Tibial artery (tissue), 4 donors: ENCODE measurements at regions not wholly inside any gene's neighbourhood (a gene's known extent, or its start where the extent isn't known, plus 50 kb on each side); places are given as distances from the start of the nearest gene placed in this dataset.

Source experiments
- DNase-seq, 2 donors: peaks; one replicate each; pipeline ENCODE4 v3.0.0-alpha.2; 2019
- H3K27ac ChIP-seq, 2 donors: fragments of 200-600 bp; sonication (generic) in 1 of 2; 1 replicate in 1 of 2; 2 replicates in 1 of 2; pipeline ENCODE4 v1.5.1; 2018 to 2019; ENCODE audit warnings: mild to moderate bottlenecking in 1 of 2
- H3K27me3 ChIP-seq, 2 donors: fragments of 200-600 bp; sonication (generic) in 1 of 2; one replicate each; pipeline versions ENCODE4 v1.5.1 to v1.6.0; 2016 to 2019
- H3K36me3 ChIP-seq, 3 donors: fragments of 200-600 bp; sonication (generic) in 2 of 3; one replicate each; pipeline ENCODE4 v1.5.1; 2016 to 2019; ENCODE audit warnings: mild to moderate bottlenecking in 2 of 3
- H3K4me1 ChIP-seq, 4 donors: fragments of 200-600 bp; sonication (generic) in 2 of 4; 1 replicate in 3 of 4; 2 replicates in 1 of 4; pipeline ENCODE4 v1.5.1; 2016 to 2019
- H3K4me3 ChIP-seq, 2 donors: fragments of 200-600 bp; sonication (generic) in 1 of 2; 1 replicate in 1 of 2; 2 replicates in 1 of 2; pipeline ENCODE4 v1.5.1; 2018 to 2019; ENCODE audit warnings: mild to moderate bottlenecking in 2 of 2
- H3K9me3 ChIP-seq, 3 donors: fragments of 200-600 bp; sonication (generic) in 1 of 3; one replicate each; pipeline ENCODE4 v1.5.1; 2016 to 2019
- CTCF ChIP-seq, 2 experiments: fragments of 200-600 bp in 1 of 2; fragments of 450-650 bp in 1 of 2; IDR thresholded peaks; one replicate each; pipeline ENCODE4 v1.5.1; 2017 to 2019; ENCODE audit warnings: antibody characterized with exemption in 2 of 2, mild to moderate bottlenecking in 1 of 2, moderate library complexity in 1 of 2
- intact Hi-C: fragments of 100-400 bp; cut with DNase I; formaldehyde crosslinking; loops from one replicate; pipeline ENCODE4 v1.15.0; 2023; ENCODE audit warnings: low total_unique reads

- no peak for DNase-seq
- no peak for TF ChIP-seq CTCF (IDR thresholded peaks at IDR 0.05)
- Histone ChIP-seq H3K4me1 (no peaks in the 10 kb centered on the region), H3K9me3 (no peaks in the 10 kb centered on the region), H3K27ac (no peak overlapping the region), H3K36me3 (no peaks in the 10 kb centered on the region), H3K27me3 (no peaks in the 10 kb centered on the region), H3K4me3 (no peak overlapping the region)
- intact Hi-C loops, result no loop called here
These were observed 231.3 kb upstream of the PWP1 start for GRCh38 chr12:107454109-107454830.

GRCh38 chr12:107457362-107457935, 228.2 kb upstream of the PWP1 start:
- Histone ChIP-seq H3K9me3 (no peaks in the 10 kb centered on the region), H3K4me1 (no peaks in the 10 kb centered on the region), H3K27ac (no peak overlapping the region), H3K4me3 (no peak overlapping the region), H3K27me3 (no peaks in the 10 kb centered on the region), H3K36me3 (no peaks in the 10 kb centered on the region)
- DNase-seq, result no peak
- no peak for TF ChIP-seq CTCF (IDR thresholded peaks at IDR 0.05)
- intact Hi-C loops, result no loop called here

GRCh38 chr12:107458163-107458562, 227.4 kb upstream of the PWP1 start:
- TF ChIP-seq CTCF (IDR thresholded peaks at IDR 0.05), result no peak
- Histone ChIP-seq H3K4me1 (no peaks in the 10 kb centered on the region), H3K36me3 (no peaks in the 10 kb centered on the region), H3K27ac (no peak overlapping the region), H3K9me3 (no peaks in the 10 kb centered on the region), H3K4me3 (no peak overlapping the region), H3K27me3 (no peaks in the 10 kb centered on the region)
- intact Hi-C loops, result no loop called here
- DNase-seq, result no peak

GRCh38 chr12:107458990-107459389, 226.6 kb upstream of the PWP1 start:
- no peaks in the 10 kb centered on the region for H3K9me3 ChIP-seq
- no peak overlapping the region for H3K4me3 ChIP-seq
- H3K36me3 ChIP-seq, result no peaks in the 10 kb centered on the region
- no peaks in the 10 kb centered on the region for H3K4me1 ChIP-seq
- intact Hi-C loops, result no loop called here
- TF ChIP-seq CTCF (IDR thresholded peaks at IDR 0.05), result no peak
- H3K27ac ChIP-seq, result no peak overlapping the region
- H3K27me3 ChIP-seq, result no peaks in the 10 kb centered on the region
- no peak for DNase-seq

GRCh38 chr12:107459641-107460040, 226.0 kb upstream of the PWP1 start:
- DNase-seq, result no peak
- no peaks in the 10 kb centered on the region for H3K9me3 ChIP-seq
- H3K27me3 ChIP-seq, result no peaks in the 10 kb centered on the region
- H3K4me1 ChIP-seq, result no peaks in the 10 kb centered on the region
- TF ChIP-seq CTCF (IDR thresholded peaks at IDR 0.05), result no peak
- no peak overlapping the region for H3K4me3 ChIP-seq
- no peak overlapping the region for H3K27ac ChIP-seq
- H3K36me3 ChIP-seq, result no peaks in the 10 kb centered on the region
- intact Hi-C loops, result no loop called here
